ENCODE measurements at regions not wholly inside any gene's neighbourhood (a gene's known extent, or its start where the extent isn't known, plus 50 kb on each side); places are given as distances from the start of the nearest gene placed in this dataset.
"Not testable (repeated sequence)": the region's sequence is repeated elsewhere in the genome, so short reads cannot be mapped to it uniquely, and the experiment has no call there.

- Histone ChIP-seq H3K4me2 (no peak overlapping the region), H3K4me1 (ENCODE audit: insufficient read depth) (no peaks in the 10 kb centered on the region), H4K20me1 (ENCODE audit: insufficient read depth, poor library complexity, severe bottlenecking) (no peaks in the 10 kb centered on the region), H3K9me3 (ENCODE audit: low read depth) (no peaks in the 10 kb centered on the region), H3K27ac (no peak overlapping the region), H3K79me2 (no peaks in the 10 kb centered on the region), H2AFZ (no peak overlapping the region), H3K9me2 (replicated peaks; ENCODE audit: insufficient read depth) (no peaks in the 10 kb centered on the region), H3K27me3 (no peaks in the 10 kb centered on the region), H3K4me3 (no peak overlapping the region), H3K36me3 (replicated peaks; ENCODE audit: insufficient read depth, low read depth) (no peaks in the 10 kb centered on the region)
- no peak for DNase-seq (ENCODE audit: low spot score)
- 50% methylated on average over 1 of the region's 1 CpG for WGBS (ENCODE audit: low lambda C conversion rate, missing lambda C conversion rate)
- TF ChIP-seq CTCF (IDR thresholded peaks at IDR 0.05; ENCODE audit: poor library complexity) (no peak), EZH2 (IDR thresholded peaks at IDR 0.05; ENCODE audit: borderline replicate concordance) (no peak), EZH2phosphoT487 (IDR thresholded peaks at IDR 0.05; ENCODE audit: low read depth, severe bottlenecking, unreplicated experiment) (no peak)
These were observed 85.3 kb upstream of the GPR101 start for GRCh38 chrX:137119049-137119448.

GRCh38 chrX:137118536-137118935 lies 84.7 kb upstream of the GPR101 start:
- no peaks in the 10 kb centered on the region for H3K9me2 ChIP-seq (replicated peaks; ENCODE audit: insufficient read depth)
- no peak for TF ChIP-seq EZH2 (IDR thresholded peaks at IDR 0.05; ENCODE audit: borderline replicate concordance)
- TF ChIP-seq CTCF (IDR thresholded peaks at IDR 0.05; ENCODE audit: poor library complexity), result no peak
- no peak for TF ChIP-seq EZH2phosphoT487 (IDR thresholded peaks at IDR 0.05; ENCODE audit: low read depth, severe bottlenecking, unreplicated experiment)
- H2AFZ ChIP-seq, result no peak overlapping the region
- no peaks in the 10 kb centered on the region for H3K9me3 ChIP-seq (ENCODE audit: low read depth)
- H3K4me2 ChIP-seq, result no peak overlapping the region
- no peak for DNase-seq (ENCODE audit: low spot score)
- no peaks in the 10 kb centered on the region for H3K27me3 ChIP-seq
- no peak overlapping the region for H3K27ac ChIP-seq
- no peaks in the 10 kb centered on the region for H3K36me3 ChIP-seq (replicated peaks; ENCODE audit: insufficient read depth, low read depth)
- H3K4me1 ChIP-seq (ENCODE audit: insufficient read depth), result no peaks in the 10 kb centered on the region
- no peaks in the 10 kb centered on the region for H4K20me1 ChIP-seq (ENCODE audit: insufficient read depth, poor library complexity, severe bottlenecking)
- 85% methylated on average over 1 of the region's 1 CpG for WGBS (ENCODE audit: low lambda C conversion rate, missing lambda C conversion rate)
- no peak overlapping the region for H3K4me3 ChIP-seq
- H3K79me2 ChIP-seq, result no peaks in the 10 kb centered on the region

- no peaks in the 10 kb centered on the region for H3K4me1 ChIP-seq (ENCODE audit: insufficient read depth)
These were observed 84.3 kb upstream of the GPR101 start for GRCh38 chrX:137118136-137118535.

GRCh38 chrX:137107877-137108276 lies 74.1 kb upstream of the GPR101 start:
- not testable (repeated sequence) for H3K36me3 ChIP-seq (replicated peaks; ENCODE audit: insufficient read depth, low read depth); H3K79me2 ChIP-seq; H3K9me3 ChIP-seq (ENCODE audit: low read depth); H3K9me2 ChIP-seq (replicated peaks; ENCODE audit: insufficient read depth); H4K20me1 ChIP-seq (ENCODE audit: insufficient read depth, poor library complexity, severe bottlenecking); H3K4me3 ChIP-seq; H3K4me2 ChIP-seq; H2AFZ ChIP-seq; H3K27ac ChIP-seq; H3K4me1 ChIP-seq (ENCODE audit: insufficient read depth); H3K27me3 ChIP-seq; DNase-seq (ENCODE audit: low spot score)
- 83% methylated on average over 1 of the region's 3 CpGs for WGBS (ENCODE audit: low lambda C conversion rate, missing lambda C conversion rate)

More at GRCh38 chrX:137118136-137118535, 84.3 kb upstream of the GPR101 start:
- H3K9me2 ChIP-seq (replicated peaks; ENCODE audit: insufficient read depth), result no peaks in the 10 kb centered on the region
- no peak for TF ChIP-seq EZH2phosphoT487 (IDR thresholded peaks at IDR 0.05; ENCODE audit: low read depth, severe bottlenecking, unreplicated experiment)
- TF ChIP-seq EZH2 (IDR thresholded peaks at IDR 0.05; ENCODE audit: borderline replicate concordance), result no peak
- no peak for TF ChIP-seq CTCF (IDR thresholded peaks at IDR 0.05; ENCODE audit: poor library complexity)
- 38% methylated on average over 2 of the region's 2 CpGs for WGBS (ENCODE audit: low lambda C conversion rate, missing lambda C conversion rate)
- no peak for DNase-seq (ENCODE audit: low spot score)
- no peak overlapping the region for H3K27ac ChIP-seq
- H3K36me3 ChIP-seq (replicated peaks; ENCODE audit: insufficient read depth, low read depth), result no peaks in the 10 kb centered on the region
- no peaks in the 10 kb centered on the region for H4K20me1 ChIP-seq (ENCODE audit: insufficient read depth, poor library complexity, severe bottlenecking)
- H3K27me3 ChIP-seq, result no peaks in the 10 kb centered on the region
- no peak overlapping the region for H2AFZ ChIP-seq
- no peaks in the 10 kb centered on the region for H3K79me2 ChIP-seq
- no peaks in the 10 kb centered on the region for H3K9me3 ChIP-seq (ENCODE audit: low read depth)
- H3K4me2 ChIP-seq, result no peak overlapping the region
- no peak overlapping the region for H3K4me3 ChIP-seq
